Activated CD4-positive, alpha-beta memory T cell treated with anti-CD3 and anti-CD28 coated beads, Interleukin-2, amount 10 ng/mL, durations not matched to agents 7 days and 5 days (primary cell): ENCODE measurements at regions not wholly inside any gene's neighbourhood (a gene's known extent, or its start where the extent isn't known, plus 50 kb on each side); places are given as distances from the start of the nearest gene placed in this dataset.
A peak's percentile ranks its signal among the peaks of the same experiment; 100 is the strongest.

Source experiments
- CTCF ChIA-PET: fragments of 350-600 bp; sonication (Branson Sonifier 250); formaldehyde crosslinking; loops from one replicate; lab custom pipeline; 2021; ENCODE audit warnings: antibody characterized with exemption, inconsistent platforms; lab: Charles Lee
- POLR2A ChIA-PET: fragments of 350-600 bp; sonication (Branson Sonifier 250); formaldehyde crosslinking; loops from one replicate; lab custom pipeline; 2021; ENCODE audit warnings: antibody characterized with exemption; lab: Charles Lee
- DNase-seq: peaks from one replicate; pipeline ENCODE4 v3.0.0-alpha.2; 2020
- H3K27ac Mint-ChIP-seq: one replicate; pipeline ENCODE4 v1.8.0; 2021; ENCODE audit warnings: mild to moderate bottlenecking, mixed read lengths
- H3K27me3 Mint-ChIP-seq: one replicate; pipeline ENCODE4 v1.8.0; 2021; ENCODE audit warnings: mixed read lengths
- H3K36me3 Mint-ChIP-seq: one replicate; pipeline ENCODE4 v1.8.0; 2021; ENCODE audit warnings: low read depth, mixed read lengths
- H3K4me1 Mint-ChIP-seq: one replicate; pipeline ENCODE4 v1.8.0; 2021; ENCODE audit warnings: mixed read lengths
- H3K4me3 Mint-ChIP-seq: one replicate; pipeline ENCODE4 v1.8.0; 2021; ENCODE audit warnings: mild to moderate bottlenecking, mixed read lengths
- H3K9me3 Mint-ChIP-seq: one replicate; pipeline ENCODE4 v1.8.0; 2021; ENCODE audit warnings: mixed read lengths

- peaks cover 24% of the 10 kb centered on the region for H3K4me1 Mint-ChIP-seq
- POLR2A ChIA-PET: no interaction called here
- no peaks in the 10 kb centered on the region for H3K36me3 Mint-ChIP-seq
- H3K4me3 Mint-ChIP-seq: no peak overlapping the region
- CTCF ChIA-PET: interaction anchor here (1.7 kb wide), 1 partner anchor 52 kb away, joined by 5 read pairs; no protein-coding TSS in a partner anchor
- DNase-seq: no peak
- no peak overlapping the region for H3K27ac Mint-ChIP-seq
- H3K9me3 Mint-ChIP-seq: no peaks in the 10 kb centered on the region
- peaks cover 69% of the 10 kb centered on the region for H3K27me3 Mint-ChIP-seq
Observed at GRCh38 chr5:159463590-159464321, 133.5 kb upstream of the IL12B start.

GRCh38 chr5:159465604-159466003 lies 135.3 kb upstream of the IL12B start:
- Mint-ChIP-seq H3K4me1 (peaks cover 23% of the 10 kb centered on the region), H3K9me3 (no peaks in the 10 kb centered on the region), H3K27me3 (peaks cover 56% of the 10 kb centered on the region), H3K36me3 (no peaks in the 10 kb centered on the region), H3K4me3 (no peak overlapping the region), H3K27ac (no peak overlapping the region)
- DNase-seq: no peak
- ChIA-PET CTCF (no interaction called here), POLR2A (interaction anchor here (1.0 kb wide), 1 partner anchor 9 kb away, joined by 3 read pairs; no protein-coding TSS in a partner anchor)

- H3K9me3 Mint-ChIP-seq: peaks cover 3% of the 10 kb centered on the region
- CTCF ChIA-PET: no interaction called here
- POLR2A ChIA-PET: no interaction called here
- H3K4me1 Mint-ChIP-seq: peaks cover 23% of the 10 kb centered on the region
- no peak for DNase-seq
- H3K27me3 Mint-ChIP-seq: peaks cover 45% of the 10 kb centered on the region
- no peak overlapping the region for H3K4me3 Mint-ChIP-seq
- no peak overlapping the region for H3K27ac Mint-ChIP-seq
- H3K36me3 Mint-ChIP-seq: no peaks in the 10 kb centered on the region
Observed at GRCh38 chr5:159467666-159468065, 137.4 kb upstream of the IL12B start.

- Mint-ChIP-seq H3K27me3 (peaks cover 49% of the 10 kb centered on the region), H3K4me1 (peaks cover 23% of the 10 kb centered on the region), H3K27ac (no peak overlapping the region), H3K36me3 (peaks cover 4% of the 10 kb centered on the region), H3K9me3 (peaks cover 8% of the 10 kb centered on the region), H3K4me3 (no peak overlapping the region)
- ChIA-PET POLR2A (interaction anchor here (0.8 to 1.2 kb wide), 2 partner anchors 11 to 13 kb away, joined by 3 read pairs; no protein-coding TSS in a partner anchor), CTCF (interaction anchor here (0.6 to 1.1 kb wide), 2 partner anchors 12 to 805 kb away, joined by 3 read pairs; no protein-coding TSS in a partner anchor)
- peak; percentile 53 for DNase-seq
Observed at GRCh38 chr5:159469496-159470372, 139.4 kb upstream of the IL12B start.

- ChIA-PET CTCF (no interaction called here), POLR2A (no interaction called here)
- no peak for DNase-seq
- H3K27me3 Mint-ChIP-seq: peaks cover 57% of the 10 kb centered on the region
- peaks cover 8% of the 10 kb centered on the region for H3K36me3 Mint-ChIP-seq
- H3K4me1 Mint-ChIP-seq: peaks cover 19% of the 10 kb centered on the region
- no peak overlapping the region for H3K4me3 Mint-ChIP-seq
- peaks cover 18% of the 10 kb centered on the region for H3K9me3 Mint-ChIP-seq
- no peak overlapping the region for H3K27ac Mint-ChIP-seq
Observed at GRCh38 chr5:159471904-159472303, 141.6 kb upstream of the IL12B start.

- ChIA-PET POLR2A (no interaction called here), CTCF (no interaction called here)
- H3K36me3 Mint-ChIP-seq: peaks cover 8% of the 10 kb centered on the region
- H3K9me3 Mint-ChIP-seq: peaks cover 18% of the 10 kb centered on the region
- H3K27me3 Mint-ChIP-seq: peaks cover 44% of the 10 kb centered on the region
- no peak overlapping the region for H3K27ac Mint-ChIP-seq
- H3K4me3 Mint-ChIP-seq: no peak overlapping the region
- no peak for DNase-seq
- peaks cover 14% of the 10 kb centered on the region for H3K4me1 Mint-ChIP-seq
Observed at GRCh38 chr5:159475026-159475425, 144.7 kb upstream of the IL12B start.

- no peak overlapping the region for H3K27ac Mint-ChIP-seq
- DNase-seq: no peak
- ChIA-PET POLR2A (no interaction called here), CTCF (interaction anchor here (0.9 kb wide), 1 partner anchor 147 kb away, joined by 3 read pairs; no protein-coding TSS in a partner anchor)
- peaks cover 16% of the 10 kb centered on the region for H3K9me3 Mint-ChIP-seq
- peaks cover 8% of the 10 kb centered on the region for H3K36me3 Mint-ChIP-seq
- H3K4me3 Mint-ChIP-seq: no peak overlapping the region
- peaks cover 12% of the 10 kb centered on the region for H3K4me1 Mint-ChIP-seq
- peaks cover 37% of the 10 kb centered on the region for H3K27me3 Mint-ChIP-seq
Observed at GRCh38 chr5:159478950-159479349, 148.7 kb upstream of the IL12B start.

- CTCF ChIA-PET: no interaction called here
- no peak for DNase-seq
- Mint-ChIP-seq H3K9me3 (peaks cover 2% of the 10 kb centered on the region), H3K27ac (no peak overlapping the region), H3K4me3 (no peak overlapping the region), H3K27me3 (peaks cover 23% of the 10 kb centered on the region), H3K36me3 (no peaks in the 10 kb centered on the region), H3K4me1 (peaks cover 12% of the 10 kb centered on the region)
- POLR2A ChIA-PET: no interaction called here
Observed at GRCh38 chr5:159480849-159481248, 150.6 kb upstream of the IL12B start.

- Mint-ChIP-seq H3K4me1 (peaks cover 12% of the 10 kb centered on the region), H3K9me3 (no peaks in the 10 kb centered on the region), H3K4me3 (no peak overlapping the region), H3K27ac (no peak overlapping the region), H3K27me3 (peaks cover 17% of the 10 kb centered on the region), H3K36me3 (no peaks in the 10 kb centered on the region)
- ChIA-PET CTCF (no interaction called here), POLR2A (no interaction called here)
- no peak for DNase-seq
Observed at GRCh38 chr5:159481751-159482150, 151.5 kb upstream of the IL12B start.

GRCh38 chr5:159486836-159487235 lies 156.5 kb upstream of the IL12B start:
- ChIA-PET CTCF (interaction anchor here (1.4 kb wide), 1 partner anchor 29 kb away, joined by 9 read pairs; no protein-coding TSS in a partner anchor), POLR2A (no interaction called here)
- H3K36me3 Mint-ChIP-seq: no peaks in the 10 kb centered on the region
- no peaks in the 10 kb centered on the region for H3K9me3 Mint-ChIP-seq
- DNase-seq: no peak
- H3K27ac Mint-ChIP-seq: no peak overlapping the region
- peaks cover 11% of the 10 kb centered on the region for H3K27me3 Mint-ChIP-seq
- no peaks in the 10 kb centered on the region for H3K4me1 Mint-ChIP-seq
- no peak overlapping the region for H3K4me3 Mint-ChIP-seq

- Mint-ChIP-seq H3K36me3 (no peaks in the 10 kb centered on the region), H3K4me3 (no peak overlapping the region), H3K27me3 (peaks cover 3% of the 10 kb centered on the region), H3K9me3 (no peaks in the 10 kb centered on the region), H3K27ac (no peak overlapping the region), H3K4me1 (no peaks in the 10 kb centered on the region)
- no peak for DNase-seq
- ChIA-PET POLR2A (no interaction called here), CTCF (interaction anchor here (1.4 kb wide), 1 partner anchor 28 kb away, joined by 9 read pairs; no protein-coding TSS in a partner anchor)
Observed at GRCh38 chr5:159488516-159488915, 158.2 kb upstream of the IL12B start.

- H3K9me3 Mint-ChIP-seq: no peaks in the 10 kb centered on the region
- H3K36me3 Mint-ChIP-seq: no peaks in the 10 kb centered on the region
- H3K27me3 Mint-ChIP-seq: peaks cover 11% of the 10 kb centered on the region
- H3K27ac Mint-ChIP-seq: no peak overlapping the region
- H3K4me3 Mint-ChIP-seq: no peak overlapping the region
- H3K4me1 Mint-ChIP-seq: no peaks in the 10 kb centered on the region
- CTCF ChIA-PET: no interaction called here
- no peak for DNase-seq
- POLR2A ChIA-PET: no interaction called here
Observed at GRCh38 chr5:159489779-159490178, 159.5 kb upstream of the IL12B start.

- ChIA-PET POLR2A (no interaction called here), CTCF (no interaction called here)
- Mint-ChIP-seq H3K27me3 (peaks cover 15% of the 10 kb centered on the region), H3K9me3 (no peaks in the 10 kb centered on the region), H3K27ac (no peak overlapping the region), H3K4me1 (no peaks in the 10 kb centered on the region), H3K36me3 (no peaks in the 10 kb centered on the region), H3K4me3 (no peak overlapping the region)
- DNase-seq: no peak
Observed at GRCh38 chr5:159490507-159490906, 160.2 kb upstream of the IL12B start.
